Keratinocyte (primary cell): ENCODE measurements at regions not wholly inside any gene's neighbourhood (a gene's known extent, or its start where the extent isn't known, plus 50 kb on each side); places are given as distances from the start of the nearest gene placed in this dataset.

Source experiments
- DNase-seq: peaks from one replicate; pipeline ENCODE4 v3.0.0-alpha.2; 2011; ENCODE audit warnings: low read depth, missing footprints, low spot score
- FAIRE-seq: peaks from 2 replicates; lab custom pipeline; 2011; peaks lifted over from hg19 to GRCh38; lab: Jason Lieb, UNC
- H2AFZ ChIP-seq: 2 replicates; pipeline ENCODE4 v1.6.0; 2012; ENCODE audit warnings: low read length, control low read depth, inconsistent platforms; ENCODE audit not compliant: control insufficient read depth
- H3K27ac ChIP-seq: 2 replicates; pipeline ENCODE4 v1.5.1; 2011; ENCODE audit warnings: low read length; ENCODE audit not compliant: control insufficient read depth, insufficient read depth
- H3K27me3 ChIP-seq: 3 replicates; pipeline ENCODE4 v1.6.0; 2011; ENCODE audit warnings: low read length; ENCODE audit not compliant: control insufficient read depth, insufficient read depth; ENCODE audit errors: extremely low read depth
- H3K36me3 ChIP-seq, 2 experiments: 2 replicates in 1 of 2; 3 replicates in 1 of 2; pipeline ENCODE4 v1.5.1; 2011; ENCODE audit warnings: low read length in 2 of 2, mild to moderate bottlenecking in 1 of 2; ENCODE audit not compliant: control insufficient read depth in 2 of 2, insufficient read depth in 2 of 2; ENCODE audit errors: extremely low read depth in 1 of 2
- H3K4me1 ChIP-seq: 3 replicates; pipeline ENCODE4 v1.5.1; 2011; ENCODE audit warnings: low read length; ENCODE audit not compliant: control insufficient read depth, insufficient read depth; ENCODE audit errors: extremely low read depth
- H3K4me2 ChIP-seq: 3 replicates; pipeline ENCODE4 v1.6.0; 2011; ENCODE audit warnings: low read depth, low read length; ENCODE audit not compliant: control insufficient read depth, insufficient read depth; ENCODE audit errors: extremely low read depth
- H3K4me3 ChIP-seq, 3 experiments: fragments of 200-600 bp in 1 of 3; sonication (generic) in 1 of 3; 2 replicates in 2 of 3; 3 replicates in 1 of 3; pipeline ENCODE4 v1.5.1; 2011 to 2016; ENCODE audit warnings: low read length in 3 of 3, mild to moderate bottlenecking in 3 of 3, control low read depth in 2 of 3, inconsistent platforms in 1 of 3, low read depth in 1 of 3, mixed read lengths in 1 of 3, mixed run types in 1 of 3, moderate library complexity in 1 of 3; ENCODE audit not compliant: control insufficient read depth in 2 of 3, insufficient read depth in 2 of 3; ENCODE audit errors: extremely low read depth in 1 of 3
- H3K79me2 ChIP-seq: 2 replicates; pipeline ENCODE4 v1.6.0; 2012; ENCODE audit warnings: low read length; ENCODE audit not compliant: control insufficient read depth, insufficient read depth
- H3K9ac ChIP-seq: 3 replicates; pipeline ENCODE4 v1.6.0; 2011; ENCODE audit warnings: low read length; ENCODE audit not compliant: control insufficient read depth, insufficient read depth; ENCODE audit errors: extremely low read depth
- H3K9me1 ChIP-seq: 3 replicates; pipeline ENCODE4 v1.6.0; 2011; ENCODE audit warnings: low read length; ENCODE audit not compliant: control insufficient read depth, insufficient read depth; ENCODE audit errors: extremely low read depth
- H3K9me3 ChIP-seq: 2 replicates; pipeline ENCODE4 v1.5.1; 2012; ENCODE audit warnings: low read depth, low read length; ENCODE audit not compliant: control insufficient read depth
- H4K20me1 ChIP-seq: 3 replicates; pipeline ENCODE4 v1.6.0; 2011; ENCODE audit warnings: low read length; ENCODE audit not compliant: control insufficient read depth, insufficient read depth; ENCODE audit errors: extremely low read depth
- CTCF ChIP-seq, 3 experiments: IDR thresholded peaks in 1 of 3; conservative IDR thresholded peaks in 1 of 3; optimal IDR thresholded peaks in 1 of 3; 2 replicates in 2 of 3; 3 replicates in 1 of 3; pipeline versions ENCODE3 to v1.5.1; 2011; ENCODE audit warnings: low read length in 3 of 3, mild to moderate bottlenecking in 3 of 3, moderate library complexity in 2 of 3, control low read depth in 1 of 3, inconsistent platforms in 1 of 3; ENCODE audit not compliant: insufficient read depth in 2 of 3; ENCODE audit errors: extremely low read depth in 1 of 3
- EZH2 ChIP-seq: IDR thresholded peaks from one replicate; pipeline ENCODE4 v1.6.1; 2012; ENCODE audit warnings: inconsistent platforms, mild to moderate bottlenecking, low read length, moderate library complexity
- dilution Hi-C: fragments of 300-500 bp; cut with MboI; formaldehyde crosslinking; loops from one replicate; pipeline ENCODE4 v1.7.0; 2020; ENCODE audit warnings: low sequenced_read_pairs; ENCODE audit not compliant: extremely low pct_ligation_motif_present

- no peak overlapping the region for H3K9ac ChIP-seq
- no peak overlapping the region for H3K4me2 ChIP-seq
- H3K4me1 ChIP-seq: peaks cover 7% of the 10 kb centered on the region
- no peaks in the 10 kb centered on the region for H3K9me3 ChIP-seq
- H2AFZ ChIP-seq: no peak overlapping the region
- H3K4me3 ChIP-seq: no peak overlapping the region
- DNase-seq (no peak), FAIRE-seq (no peak)
- TF ChIP-seq CTCF (optimal IDR thresholded peaks at IDR 0.05 in 1 of 3, IDR thresholded peaks at IDR 0.05 in 1 of 3, conservative IDR thresholded peaks at IDR 0.05 in 1 of 3; ENCODE audit: extremely low read depth in 1 of 3, insufficient read depth in 2 of 3, low read length in 3 of 3) (no peak), EZH2 (no peak)
- no peaks in the 10 kb centered on the region for H3K79me2 ChIP-seq
- no peak overlapping the region for H3K27ac ChIP-seq
- H4K20me1 ChIP-seq: no peaks in the 10 kb centered on the region
- dilution Hi-C loops: no loop called here
- H3K27me3 ChIP-seq: no peaks in the 10 kb centered on the region
- H3K36me3 ChIP-seq: no peaks in the 10 kb centered on the region
- no peaks in the 10 kb centered on the region for H3K9me1 ChIP-seq
These were observed 208.9 kb downstream of the ARL4A start for GRCh38 chr7:12896316-12896715.

GRCh38 chr7:12898004-12898403 lies 210.6 kb downstream of the ARL4A start:
- Histone ChIP-seq H3K9ac (no peak overlapping the region), H3K9me3 (no peaks in the 10 kb centered on the region), H3K36me3 (no peaks in the 10 kb centered on the region), H3K4me2 (no peak overlapping the region), H3K27me3 (no peaks in the 10 kb centered on the region), H3K79me2 (no peaks in the 10 kb centered on the region), H3K4me1 (peaks cover 10% of the 10 kb centered on the region), H3K4me3 (no peak overlapping the region), H2AFZ (no peak overlapping the region), H4K20me1 (no peaks in the 10 kb centered on the region), H3K9me1 (no peaks in the 10 kb centered on the region), H3K27ac (no peak overlapping the region)
- dilution Hi-C loops: no loop called here
- FAIRE-seq (no peak), DNase-seq (no peak)
- TF ChIP-seq CTCF (optimal IDR thresholded peaks at IDR 0.05 in 1 of 3, IDR thresholded peaks at IDR 0.05 in 1 of 3, conservative IDR thresholded peaks at IDR 0.05 in 1 of 3; ENCODE audit: extremely low read depth in 1 of 3, insufficient read depth in 2 of 3, low read length in 3 of 3): no peak
- no peak for TF ChIP-seq EZH2
